GM18526 (cell line): ENCODE measurements at regions not wholly inside any gene's neighbourhood (a gene's known extent, or its start where the extent isn't known, plus 50 kb on each side); places are given as distances from the start of the nearest gene placed in this dataset.

ENCODE experiments used
- POLR2A ChIP-seq: IDR thresholded peaks from 3 replicates; pipeline ENCODE4 v1.6.1; 2011; ENCODE audit not compliant: insufficient read length; ENCODE audit errors: extremely low read depth

- no peak for TF ChIP-seq POLR2A
Measured at GRCh38 chr1:228852511-228853088, 117.3 kb downstream of the RHOU start.

- no peak for TF ChIP-seq POLR2A
Measured at GRCh38 chr1:228853191-228853590, 117.9 kb downstream of the RHOU start.

GRCh38 chr1:228853637-228854036 is 118.4 kb downstream of the RHOU start:
- TF ChIP-seq POLR2A = no peak

GRCh38 chr1:228854907-228855306 is 119.6 kb downstream of the RHOU start:
- TF ChIP-seq POLR2A = no peak

GRCh38 chr1:228857611-228858010 is 122.3 kb downstream of the RHOU start:
- TF ChIP-seq POLR2A = no peak

- TF ChIP-seq POLR2A = no peak
Measured at GRCh38 chr1:228860911-228861831, 125.9 kb downstream of the RHOU start.

- no peak for TF ChIP-seq POLR2A
Measured at GRCh38 chr1:228861832-228862180, 126.5 kb downstream of the RHOU start.

GRCh38 chr1:228862542-228863505 is 127.5 kb downstream of the RHOU start:
- no peak for TF ChIP-seq POLR2A

GRCh38 chr1:228863776-228864175 is 128.5 kb downstream of the RHOU start:
- no peak for TF ChIP-seq POLR2A

- no peak for TF ChIP-seq POLR2A
Measured at GRCh38 chr1:228865627-228866330, 130.5 kb downstream of the RHOU start.

GRCh38 chr1:228866468-228866867 is 131.2 kb downstream of the RHOU start:
- TF ChIP-seq POLR2A = no peak

GRCh38 chr1:228867108-228867950 is 132.1 kb downstream of the RHOU start:
- TF ChIP-seq POLR2A = no peak

GRCh38 chr1:228867951-228868730 is 132.9 kb downstream of the RHOU start:
- no peak for TF ChIP-seq POLR2A
